Heart right ventricle (tissue), 16 donors: ENCODE measurements at regions not wholly inside any gene's neighbourhood (a gene's known extent, or its start where the extent isn't known, plus 50 kb on each side); places are given as distances from the start of the nearest gene placed in this dataset.
"Not testable (repeated sequence)": the region's sequence is repeated elsewhere in the genome, so short reads cannot be mapped to it uniquely, and the experiment has no call there.

Source experiments
- ATAC-seq, 8 donors: fragments of 200-7000 bp; cut with Tn5 transposase; one replicate each; pipeline ENCODE4 v1.9.1; 2020; ENCODE audit warnings: mild to moderate bottlenecking in 8 of 8, moderate library complexity in 8 of 8, moderate number of reproducible peaks in 1 of 8
- DNase-seq, 2 donors: peaks; one replicate each; pipeline ENCODE4 v3.0.0-alpha.2; 2020
- H3K27ac ChIP-seq, 10 donors: fragments of 200-600 bp; sonication (generic) in 2 of 10; one replicate each; pipeline versions ENCODE4 v1.5.0 to v1.8.0; 2020 to 2022; ENCODE audit warnings: mild to moderate bottlenecking in 3 of 10
- H3K27me3 ChIP-seq, 7 donors: fragments of 200-600 bp; one replicate each; pipeline ENCODE4 v1.8.0; 2021 to 2022; ENCODE audit warnings: mild to moderate bottlenecking in 2 of 7
- H3K36me3 ChIP-seq, 9 donors: fragments of 200-600 bp; sonication (generic) in 1 of 9; one replicate each; pipeline versions ENCODE4 v1.5.0 to v1.8.0; 2020 to 2022; ENCODE audit warnings: mild to moderate bottlenecking in 2 of 9
- H3K4me1 ChIP-seq, 9 donors: fragments of 200-600 bp; sonication (generic) in 1 of 9; one replicate each; pipeline versions ENCODE4 v1.5.0 to v1.8.0; 2020 to 2022; ENCODE audit warnings: mild to moderate bottlenecking in 4 of 9
- H3K4me3 ChIP-seq, 10 donors: fragments of 200-600 bp; sonication (generic) in 2 of 10; one replicate each; pipeline versions ENCODE4 v1.5.0 to v1.8.0; 2020 to 2022; ENCODE audit warnings: mild to moderate bottlenecking in 7 of 10, moderate library complexity in 2 of 10
- H3K9me3 ChIP-seq, 11 donors: fragments of 200-600 bp in 10 of 11; sonication (generic) in 2 of 11; one replicate each; pipeline versions ENCODE4 v1.5.0 to v1.8.0; 2013 to 2022; ENCODE audit warnings: mild to moderate bottlenecking in 2 of 11, control low read depth in 1 of 11, moderate library complexity in 1 of 11
- CTCF ChIP-seq, 9 donors: fragments of 200-600 bp; sonication (generic) in 2 of 9; IDR thresholded peaks; one replicate each; pipeline versions ENCODE4 v1.5.0 to v1.8.0; 2021 to 2022; ENCODE audit warnings: antibody characterized with exemption in 9 of 9, mild to moderate bottlenecking in 5 of 9, moderate library complexity in 1 of 9
- WGBS, 2 donors: extraction: QIAGEN DNeasy Blood & Tissue Kit; methylation state at CpG; one replicate each; pipeline ENCODE4 v1.1.7; 2013; ENCODE audit warnings: inconsistent platforms in 1 of 2; 5-methylcytosine and 5-hydroxymethylcytosine counted together
- intact Hi-C, 10 donors: fragments of 100-400 bp; cut with DNase I; formaldehyde crosslinking; loops; one replicate each; pipeline versions ENCODE4 v1.11.1 to v1.14.2; 2022
- donor health status: Arrhythmogenic right ventricular cardiomyopathy.
- donor health status: ischemic (EF 13 %, LVEDD 7.1; RV severe dilation, severe dysfunction).
- donor health status: healthy with polysubstance abuse.
- donor health status: DM: no; HTN: yes; CAD: no.
- donor health status: DM: no; HTN: no; CAD: no.
- donor health status: ischemic (EF 25% LVEDD 6.9; RV normal size, moderate dysfunction).
- donor health status: ischemic (EF 25% LVEDD 5.7; RV mildly dilated, moderate dysfunction).
- donor health status: healthy.
- donor health status: DM: yes; HTN: yes; CAD: no.
- donor health status: Ischemic cardiomyopathy.
- donor health status: ischemic (EF 35%, LVEDD 5.7; RV mildly dilated, moderate dysfunction).
- donor health status: nonischemic (EF 11% LVEDD 7.7; RV severe dilation, severe dysfunction).
- donor health status: DM: yes; HTN: yes; CAD: no.
- donor health status: PGD.
- donor health status: ischemic (EF 29% LVEDD 5.4; RV normal size, mild dysfunction).
- donor health status: nonischemic (EF 23%, LVEDD 6.1; RV moderate dilation, normal function).

GRCh38 chr3:130569461-130570365, 52.7 kb downstream of the COL6A6 start:
- Histone ChIP-seq H3K4me3 (no peak overlapping the region), H3K36me3 (no peaks in the 10 kb centered on the region), H3K9me3 (no peaks in the 10 kb centered on the region), H3K4me1 (peaks cover 0 to 5% (median 0%) of the 10 kb centered on the region in 9 donors), H3K27ac (no peak overlapping the region), H3K27me3 (peaks cover 0 to 9% (median 0%) of the 10 kb centered on the region in 7 donors)
- WGBS, 2 donors, result 74 to 76% methylated on average over 6 of the region's 6 CpGs
- TF ChIP-seq CTCF (IDR thresholded peaks at IDR 0.05), result no peak
- intact Hi-C loops, result no loop called here
- ATAC-seq, result no peak
- DNase-seq, result no peak

- H3K4me3 ChIP-seq, result no peak overlapping the region
Measured at GRCh38 chr3:130572769-130573168, 55.8 kb downstream of the COL6A6 start.

GRCh38 chr3:130576375-130577266, 59.6 kb downstream of the COL6A6 start:
- 70 to 72% methylated on average over 3 of the region's 3 CpGs for WGBS, 2 donors
- Histone ChIP-seq H3K27me3 (no peaks in the 10 kb centered on the region), H3K9me3 (no peaks in the 10 kb centered on the region), H3K4me1 (peaks cover 0 to 5% (median 0%) of the 10 kb centered on the region in 9 donors), H3K27ac (no peak overlapping the region), H3K4me3 (no peak overlapping the region), H3K36me3 (no peaks in the 10 kb centered on the region)
- no peak for TF ChIP-seq CTCF (IDR thresholded peaks at IDR 0.05)
- peak in 3 of 8 donors; percentile 16 to 57 (median 18) for ATAC-seq
- DNase-seq, result no peak
- intact Hi-C loops, result no loop called here

More at GRCh38 chr3:130572769-130573168, 55.8 kb downstream of the COL6A6 start:
- TF ChIP-seq CTCF (IDR thresholded peaks at IDR 0.05), result no peak
- H3K9me3 ChIP-seq, result no peaks in the 10 kb centered on the region
- peaks cover 0 to 6% (median 0%) of the 10 kb centered on the region in 7 donors for H3K27me3 ChIP-seq
- H3K4me1 ChIP-seq, result peaks cover 0 to 5% (median 0%) of the 10 kb centered on the region in 9 donors
- DNase-seq, result no peak
- no peak for ATAC-seq
- no peaks in the 10 kb centered on the region for H3K36me3 ChIP-seq
- WGBS, 2 donors, result 53 to 62% methylated on average over 2 of the region's 2 CpGs
- no peak overlapping the region for H3K27ac ChIP-seq
- intact Hi-C loops, result no loop called here

GRCh38 chr3:130582457-130583153, 65.6 kb downstream of the COL6A6 start:
- Histone ChIP-seq H3K36me3 (no peaks in the 10 kb centered on the region), H3K9me3 (no peaks in the 10 kb centered on the region), H3K27me3 (peaks cover 0 to 2% (median 0%) of the 10 kb centered on the region in 7 donors), H3K4me1 (peaks cover 0 to 10% (median 0%) of the 10 kb centered on the region in 9 donors), H3K4me3 (no peak overlapping the region), H3K27ac (peak overlapping the region in 2 of 10 donors; percentile 29)
- peak in 7 of 8 donors; percentile 45 to 85 (median 67) for ATAC-seq
- intact Hi-C loops, result no loop called here
- no peak for TF ChIP-seq CTCF (IDR thresholded peaks at IDR 0.05)
- no peak for DNase-seq

GRCh38 chr3:130594749-130595148, 77.8 kb downstream of the COL6A6 start:
- H3K27me3 ChIP-seq, DNase-seq, H3K4me1 ChIP-seq, ATAC-seq, H3K9me3 ChIP-seq, intact Hi-C loops, H3K36me3 ChIP-seq, H3K27ac ChIP-seq, H3K4me3 ChIP-seq: not testable (repeated sequence)
- WGBS, 2 donors, result 43 to 50% methylated on average over 1 of the region's 1 CpG
